A204.1 (cell line): ENCODE measurements at regions not wholly inside any gene's neighbourhood (a gene's known extent, or its start where the extent isn't known, plus 50 kb on each side); places are given as distances from the start of the nearest gene placed in this dataset.
"Not testable (repeated sequence)": the region's sequence is repeated elsewhere in the genome, so short reads cannot be mapped to it uniquely, and the experiment has no call there.

Experiments used
- FAIRE-seq: peaks from 2 replicates; lab custom pipeline; 2012; peaks lifted over from hg19 to GRCh38; lab: Jason Lieb, UNC

DNA sequence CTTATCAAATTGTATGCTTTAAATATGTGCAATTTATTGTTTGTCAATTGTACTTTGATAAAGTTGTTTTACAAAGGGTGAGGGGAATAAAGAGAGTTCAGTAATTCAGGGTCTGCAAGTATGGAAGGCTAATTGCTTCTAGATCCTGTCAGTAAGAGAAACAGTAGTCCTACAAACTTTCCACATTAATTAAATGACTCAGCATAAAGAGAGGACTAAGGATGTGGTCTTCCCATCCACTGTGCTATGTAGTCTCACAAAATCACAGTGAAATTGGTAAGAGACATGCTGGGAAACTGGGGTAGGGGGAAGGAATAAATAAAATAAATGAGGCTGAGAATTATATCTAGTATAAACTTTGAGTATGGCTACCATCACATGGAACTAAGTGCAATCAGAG lies 130.2 kb upstream of the PKP2 start:
- no peak for FAIRE-seq

DNA sequence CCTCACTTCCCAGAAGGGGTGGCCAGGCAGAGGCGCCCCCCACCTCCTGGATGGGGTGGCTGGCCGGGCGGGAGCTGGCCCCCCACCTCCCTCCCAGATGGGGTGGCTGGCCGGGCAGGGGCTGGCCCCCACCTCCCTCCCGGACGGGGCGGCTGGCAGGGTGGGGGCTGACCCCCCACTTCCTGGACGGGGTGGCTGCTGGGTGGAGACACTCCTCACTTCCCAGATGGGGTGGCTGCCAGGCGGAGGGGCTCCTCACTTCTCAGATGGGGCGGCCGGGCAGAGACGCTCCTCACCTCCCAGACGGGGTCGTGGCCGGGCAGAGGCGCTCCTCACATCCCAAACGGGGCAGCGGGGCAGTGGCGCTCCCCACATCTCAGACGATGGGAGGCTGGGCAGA lies 126.1 kb upstream of the PKP2 start:
- FAIRE-seq = not testable (repeated sequence)

DNA sequence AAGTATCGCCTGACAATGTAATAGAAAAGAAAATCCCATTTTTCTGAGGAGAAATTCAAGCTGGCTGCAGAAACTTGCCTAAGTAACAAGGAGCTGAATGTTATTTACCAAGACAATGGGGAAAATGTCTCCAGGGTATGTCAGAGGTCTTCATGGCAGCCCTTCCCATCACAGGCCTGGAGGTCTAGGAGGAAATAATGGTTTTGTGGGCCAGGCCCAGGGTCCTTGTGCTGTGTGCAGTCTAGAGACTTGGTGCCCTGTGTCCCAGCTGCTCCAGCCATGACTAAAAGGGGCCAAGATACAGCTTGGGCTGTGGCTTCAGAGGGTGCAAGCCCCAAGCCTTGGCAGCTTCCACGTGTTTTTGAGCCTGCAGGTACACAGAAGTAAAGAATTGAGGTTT lies 120.5 kb upstream of the PKP2 start:
- not testable (repeated sequence) for FAIRE-seq

DNA sequence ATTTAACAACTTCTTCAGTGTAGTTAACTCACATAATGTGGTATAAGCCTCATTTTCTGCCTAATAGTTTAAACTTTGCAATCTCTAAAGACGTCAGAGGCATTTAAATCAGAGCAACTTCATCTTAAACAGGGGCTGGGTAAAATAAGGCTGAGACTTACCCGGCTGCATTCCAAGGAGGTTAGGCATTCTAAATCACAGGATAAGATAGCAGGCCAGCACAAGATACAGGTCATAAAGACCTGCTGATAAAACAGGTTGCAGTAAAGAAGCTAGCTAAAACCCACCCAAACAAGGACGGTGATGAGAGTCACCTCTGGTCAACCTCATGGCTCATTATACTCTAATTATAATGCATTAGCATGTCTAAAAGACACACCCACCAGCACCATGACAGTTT lies 115.6 kb upstream of the PKP2 start:
- no peak for FAIRE-seq

DNA sequence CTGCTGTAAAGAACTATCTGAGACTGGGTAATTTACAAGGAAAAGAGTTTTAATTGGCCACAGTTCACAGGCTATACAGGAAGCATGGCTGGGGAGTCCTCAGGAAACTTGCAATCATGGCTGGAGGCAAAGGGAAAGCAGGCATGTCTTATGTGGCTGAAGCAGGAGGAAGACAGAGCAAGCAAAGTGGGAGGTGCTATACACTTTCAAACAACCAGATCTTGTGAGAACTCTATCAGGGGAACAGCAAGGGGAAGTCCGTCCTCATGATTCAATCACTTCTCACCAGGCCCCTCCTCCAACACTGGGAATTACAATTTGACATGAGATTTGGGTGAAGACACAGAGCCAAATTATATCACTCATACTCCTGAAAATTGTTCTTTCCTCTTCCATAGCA lies 109.5 kb upstream of the PKP2 start:
- FAIRE-seq = no peak

DNA sequence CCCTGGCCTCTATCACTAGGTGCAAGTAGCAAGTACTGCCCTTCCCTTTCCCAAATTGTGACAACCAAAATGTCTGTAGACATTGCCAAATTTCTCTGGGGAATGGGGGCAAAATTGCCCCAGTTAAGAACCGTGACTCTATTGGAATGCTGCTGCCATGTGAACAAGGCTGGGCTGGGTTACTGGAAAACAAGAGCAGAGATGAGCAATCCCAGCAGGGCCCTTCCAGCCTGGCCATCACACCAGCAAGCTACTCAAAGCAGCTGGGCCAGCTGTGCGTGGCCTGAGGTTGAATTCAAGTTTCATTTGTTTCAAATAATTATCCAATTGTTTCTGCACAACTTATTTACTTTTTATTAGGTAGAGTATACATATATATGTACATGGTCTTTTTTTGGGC lies 103.4 kb upstream of the PKP2 start:
- FAIRE-seq = no peak

DNA sequence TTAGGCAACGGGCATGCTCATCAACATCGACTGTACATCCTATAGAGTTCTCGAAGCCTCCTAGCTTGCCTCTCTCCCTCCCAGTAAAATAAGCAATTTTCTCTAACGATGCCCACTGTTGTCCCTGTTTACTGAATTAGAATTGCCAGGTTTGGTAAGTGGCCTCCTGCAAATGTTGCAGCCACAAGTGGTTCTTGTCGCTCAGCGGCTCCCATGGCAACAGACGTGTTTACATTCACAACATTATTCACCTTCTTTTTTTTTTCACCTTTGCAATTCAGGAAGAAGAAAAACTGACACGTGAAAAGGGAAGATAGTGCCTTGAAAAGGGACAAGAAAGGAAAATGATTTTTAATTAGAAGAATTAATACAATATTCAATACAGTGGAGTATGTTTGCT lies 100.9 kb upstream of the PKP2 start:
- FAIRE-seq = no peak

DNA sequence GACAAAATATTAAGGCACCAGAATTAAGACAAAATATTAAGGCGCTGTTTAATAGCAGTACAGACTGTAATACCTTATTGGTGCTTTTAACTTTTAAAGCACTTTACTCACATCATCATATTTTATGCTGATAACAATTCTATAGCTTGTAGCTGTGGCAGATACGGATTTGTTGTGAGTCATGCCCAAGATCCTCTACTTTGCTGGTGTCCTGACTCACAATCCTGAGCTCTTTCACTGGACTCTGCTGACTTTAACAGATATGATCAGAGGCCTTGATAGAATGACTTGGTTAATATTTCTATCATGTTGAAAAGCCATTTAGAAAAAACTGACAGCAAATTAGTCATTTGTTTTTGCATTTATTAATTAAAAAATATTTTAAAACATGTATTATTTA lies 99.0 kb upstream of the PKP2 start:
- FAIRE-seq = no peak

DNA sequence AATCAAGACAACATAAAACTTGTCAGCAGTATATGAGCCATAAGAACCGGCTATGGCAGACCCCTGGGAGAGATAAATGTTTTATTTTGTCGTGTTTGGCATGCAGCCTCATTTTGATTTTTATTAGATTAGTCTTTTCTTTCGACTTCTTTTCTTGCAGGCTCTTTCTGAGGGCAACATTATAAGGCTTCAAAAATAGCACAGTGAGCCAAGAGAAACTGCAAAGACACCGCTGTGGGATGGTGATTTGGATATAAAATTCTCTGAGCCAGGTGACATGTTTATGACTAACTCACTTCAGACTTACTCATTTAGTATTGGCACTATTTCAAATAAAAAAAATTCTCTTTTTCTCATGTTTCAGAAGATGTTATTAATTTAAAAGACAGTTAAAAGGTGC lies 96.8 kb upstream of the PKP2 start:
- FAIRE-seq = no peak

DNA sequence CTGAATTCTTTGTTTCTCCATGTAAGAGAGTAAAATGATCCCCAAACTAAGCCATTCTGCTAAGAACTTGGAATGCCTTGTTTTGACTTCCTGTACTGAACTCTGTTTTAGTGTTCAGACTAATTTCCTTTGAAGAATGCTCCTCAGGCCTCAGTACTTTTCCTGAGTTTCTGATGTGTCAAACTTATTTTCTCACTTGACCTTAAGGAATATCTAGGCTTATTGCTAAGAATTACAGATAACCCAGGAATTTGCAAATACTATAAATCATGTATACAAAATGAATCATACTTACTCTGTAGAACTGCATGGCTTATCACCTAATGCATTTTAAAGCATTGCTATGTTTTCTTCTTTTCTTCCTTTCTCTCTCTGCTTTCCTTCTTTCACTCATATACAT lies 93.1 kb upstream of the PKP2 start:
- no peak for FAIRE-seq

DNA sequence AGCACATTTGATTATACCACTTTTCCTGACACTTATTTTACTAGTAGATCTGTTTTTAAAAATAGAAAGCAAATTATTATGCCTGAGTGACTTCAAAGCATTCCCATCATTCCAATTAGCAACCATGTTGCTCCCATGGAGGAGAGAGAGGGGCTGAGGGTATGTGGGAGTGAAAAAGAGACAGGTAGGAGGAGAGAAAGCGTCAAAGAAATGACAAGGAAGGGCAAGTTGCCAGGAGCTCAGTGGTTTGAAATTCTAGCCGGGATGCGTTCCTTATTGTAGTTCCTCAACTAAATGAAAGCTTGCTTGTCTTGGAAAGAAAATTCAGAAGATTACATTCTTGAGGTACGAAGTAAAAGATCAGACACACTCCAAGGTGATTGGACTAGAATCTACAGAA lies 92.4 kb upstream of the PKP2 start:
- no peak for FAIRE-seq

DNA sequence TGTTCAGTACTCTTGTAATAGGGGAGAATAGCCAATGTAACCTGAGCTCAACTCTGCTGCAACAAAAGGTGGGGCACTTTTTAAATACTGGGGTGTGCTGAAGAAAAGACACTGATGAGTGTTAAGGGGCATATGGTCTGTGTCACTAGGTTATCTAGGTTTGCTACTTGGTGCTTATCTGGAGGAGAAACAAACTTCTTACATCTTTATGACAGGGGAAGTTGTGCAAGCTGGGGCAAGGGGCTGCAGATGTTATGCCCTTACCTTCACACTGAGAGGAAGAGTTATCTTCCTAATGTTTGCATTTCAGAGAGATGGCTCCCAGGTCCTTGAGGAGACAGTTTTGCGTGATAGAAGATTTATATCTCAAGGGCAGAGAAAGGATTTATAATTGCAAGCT lies 90.9 kb upstream of the PKP2 start:
- FAIRE-seq = no peak

DNA sequence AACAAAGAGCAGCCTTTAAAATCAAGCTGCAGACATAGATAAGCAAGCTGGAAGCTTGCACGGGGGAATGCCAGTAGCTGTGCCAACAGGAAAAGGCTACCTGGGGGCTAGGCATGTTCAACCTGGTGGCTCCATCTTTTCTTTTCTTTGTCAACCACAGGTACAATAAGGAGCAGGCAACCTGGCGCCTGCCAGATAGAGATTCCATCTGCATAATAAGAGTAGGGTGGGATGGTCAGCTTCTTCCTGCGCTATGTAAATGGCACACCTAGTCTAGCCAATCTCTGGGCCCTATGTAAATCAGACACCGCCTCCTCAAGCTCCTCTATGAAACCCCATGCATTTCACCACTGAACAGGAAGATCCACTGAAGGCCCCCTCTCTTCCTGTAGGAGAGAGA lies 87.4 kb upstream of the PKP2 start:
- FAIRE-seq = no peak

DNA sequence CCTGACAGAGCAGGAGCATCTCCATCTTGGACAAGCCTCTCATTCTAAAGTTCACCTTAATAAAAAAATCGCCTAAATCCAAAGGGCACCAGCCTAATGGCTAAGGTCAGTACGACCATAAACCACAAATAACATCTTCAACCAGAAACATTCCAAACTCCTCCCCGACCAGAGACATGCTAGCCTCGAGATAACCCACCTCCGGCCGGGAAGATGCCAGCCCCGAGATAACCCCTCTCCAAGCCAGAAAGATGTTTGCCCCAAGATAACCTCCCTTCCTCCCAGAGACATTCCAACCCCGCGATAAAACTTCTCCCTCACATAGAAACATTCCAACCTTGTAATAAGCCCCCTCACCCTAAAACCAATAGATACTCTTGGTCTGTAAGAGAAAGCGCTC lies 86.8 kb upstream of the PKP2 start:
- no peak for FAIRE-seq

DNA sequence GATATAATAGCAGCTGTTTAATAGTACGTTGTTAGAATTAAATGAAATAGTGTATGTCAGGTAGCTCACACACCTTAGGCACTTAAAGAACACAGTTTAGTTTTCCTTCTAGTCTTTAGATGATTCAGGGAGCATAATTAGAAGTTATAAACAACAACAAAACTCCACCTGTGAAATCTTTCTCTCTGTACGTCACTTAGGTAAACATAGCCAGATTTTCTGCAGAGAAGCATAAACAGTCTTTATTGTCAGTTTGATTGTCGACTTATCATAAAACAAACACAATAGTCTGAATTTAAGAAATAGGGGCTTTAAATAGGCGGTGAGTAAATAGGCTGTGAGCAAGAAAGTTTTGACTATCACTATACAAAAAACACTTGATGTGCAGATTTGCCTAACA lies 84.6 kb upstream of the PKP2 start:
- no peak for FAIRE-seq

DNA sequence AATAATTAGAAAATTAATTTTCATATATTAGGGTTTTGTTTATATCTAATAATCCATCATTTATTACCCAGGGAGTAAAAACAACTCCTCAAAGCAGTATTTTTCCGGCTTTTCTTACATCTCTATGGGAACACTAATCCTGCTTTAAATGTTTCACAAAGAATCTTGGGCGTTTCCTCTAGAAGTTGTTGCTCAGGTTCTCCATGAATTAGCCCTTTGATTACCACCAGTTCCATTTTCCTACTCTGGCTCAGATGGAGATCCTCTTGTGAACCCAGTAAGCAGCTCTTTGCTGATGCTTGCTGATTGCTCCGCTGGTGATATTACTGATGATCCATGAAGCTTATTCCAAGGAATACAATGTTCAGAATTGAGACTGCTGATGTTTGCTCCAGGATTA lies 78.5 kb upstream of the PKP2 start:
- no peak for FAIRE-seq

DNA sequence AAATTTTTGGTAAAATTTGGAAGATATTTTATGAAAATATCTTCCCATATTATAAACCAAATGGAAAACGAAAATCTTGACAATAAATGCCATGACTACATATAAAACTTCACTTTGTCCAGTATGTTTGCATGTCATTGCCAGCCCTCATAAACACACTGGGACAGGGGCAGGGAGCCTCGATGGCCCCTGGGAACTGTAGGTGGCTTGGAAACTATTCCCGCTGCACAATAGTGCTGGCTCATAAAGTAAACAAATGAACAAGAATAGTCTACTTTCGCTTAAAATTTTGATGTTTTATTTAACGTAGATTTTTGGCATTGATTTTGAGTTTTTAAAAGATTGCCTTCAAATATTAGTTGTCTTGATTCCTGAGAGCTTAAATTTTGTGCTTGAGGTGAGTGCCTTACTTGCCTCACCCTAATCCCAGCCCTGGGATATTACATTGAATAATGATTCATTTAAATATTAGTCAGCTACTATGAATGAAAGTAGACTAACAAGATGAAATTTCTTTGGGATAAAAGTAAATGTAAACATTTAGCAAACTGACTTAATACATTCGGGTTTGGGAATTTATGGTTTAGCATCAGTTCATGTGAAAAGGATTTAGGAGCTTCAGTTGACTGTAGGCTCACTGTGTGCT lies 74.0 kb upstream of the PKP2 start:
- no peak for FAIRE-seq

DNA sequence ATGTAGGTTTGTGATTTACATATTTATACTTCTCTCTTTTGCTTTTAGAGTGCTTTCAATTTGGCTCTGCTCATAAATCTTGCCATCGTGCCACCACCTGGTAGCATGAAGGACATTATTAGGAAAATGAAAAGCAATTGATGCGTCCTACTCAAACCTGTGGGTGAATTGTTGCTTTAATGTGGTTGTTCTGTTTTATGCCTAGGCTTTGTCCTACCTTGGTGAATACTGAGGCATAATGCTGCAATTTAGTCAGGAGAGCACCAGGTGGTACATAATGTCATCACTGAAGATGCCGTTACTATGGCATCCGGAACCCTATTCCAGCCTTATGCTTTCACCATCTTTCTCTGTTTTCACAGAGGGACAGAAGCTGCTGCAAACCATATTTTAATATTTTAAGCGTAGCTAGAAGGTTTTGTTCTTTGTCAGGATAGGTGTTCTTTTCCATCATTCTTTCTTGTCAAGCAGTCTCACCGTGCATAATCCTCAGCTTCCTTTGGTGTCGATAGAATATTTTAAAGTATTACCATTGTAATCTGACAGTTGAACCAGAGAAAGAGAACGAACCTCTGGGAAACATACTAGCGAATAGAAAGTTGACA lies 68.5 kb upstream of the PKP2 start:
- no peak for FAIRE-seq

DNA sequence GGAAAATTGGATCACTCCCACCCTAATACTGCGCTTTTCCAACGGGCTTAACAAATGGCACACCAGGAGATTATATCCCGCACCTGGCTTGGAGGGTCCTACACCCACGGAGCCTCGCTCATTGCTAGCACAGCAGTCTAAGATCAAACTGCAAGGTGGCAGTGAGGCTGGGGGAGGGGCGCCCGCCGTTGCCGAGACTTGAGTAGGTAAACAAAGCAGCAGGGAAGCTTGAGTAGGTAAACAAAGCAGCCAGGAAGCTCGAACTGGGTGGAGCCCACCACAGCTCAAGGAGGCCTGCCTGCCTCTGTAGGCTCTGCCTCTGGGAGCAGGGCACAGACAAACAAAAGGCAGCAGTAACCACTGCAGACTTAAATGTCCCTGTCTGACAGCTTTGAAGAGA lies 59.8 kb upstream of the PKP2 start:
- FAIRE-seq = not testable (repeated sequence)

DNA sequence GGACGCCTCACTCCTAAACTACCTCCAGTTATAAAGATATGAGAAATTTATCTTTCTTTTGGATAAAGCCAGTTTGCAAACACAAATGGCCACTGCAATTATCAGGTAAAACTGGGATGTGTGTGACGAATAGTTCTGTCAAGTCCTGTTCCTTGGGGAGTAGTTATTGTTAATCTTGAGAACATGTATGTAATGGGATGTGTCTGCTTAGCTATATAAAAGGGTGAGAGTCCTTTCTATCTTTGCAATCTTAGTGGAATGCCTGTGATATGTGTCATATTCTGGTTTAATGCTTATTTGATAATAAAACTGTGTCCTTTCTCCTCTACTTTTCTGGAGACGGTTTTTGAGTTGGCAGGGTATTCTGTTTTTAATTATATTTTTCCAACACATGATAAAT lies 56.1 kb upstream of the PKP2 start:
- FAIRE-seq = no peak

DNA sequence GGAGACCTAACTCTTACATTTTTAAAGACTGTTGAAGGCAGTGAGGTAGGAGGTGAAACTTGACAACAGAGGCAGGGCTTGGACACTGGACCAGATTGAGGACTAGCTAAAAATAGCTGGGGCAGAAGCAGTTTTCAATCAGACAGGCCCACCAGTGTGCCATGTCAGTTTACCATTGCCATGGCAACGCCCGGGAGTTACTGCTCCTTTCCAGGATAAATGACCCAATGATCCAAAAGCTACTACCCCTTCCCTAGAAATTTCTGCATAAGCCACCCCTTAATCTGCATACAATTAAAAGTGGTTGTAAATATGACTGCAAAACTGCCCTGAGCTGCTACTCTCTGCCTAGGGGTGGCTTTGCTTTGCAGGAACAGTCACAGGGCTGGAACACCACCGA lies 53.2 kb upstream of the PKP2 start:
- FAIRE-seq = no peak

DNA sequence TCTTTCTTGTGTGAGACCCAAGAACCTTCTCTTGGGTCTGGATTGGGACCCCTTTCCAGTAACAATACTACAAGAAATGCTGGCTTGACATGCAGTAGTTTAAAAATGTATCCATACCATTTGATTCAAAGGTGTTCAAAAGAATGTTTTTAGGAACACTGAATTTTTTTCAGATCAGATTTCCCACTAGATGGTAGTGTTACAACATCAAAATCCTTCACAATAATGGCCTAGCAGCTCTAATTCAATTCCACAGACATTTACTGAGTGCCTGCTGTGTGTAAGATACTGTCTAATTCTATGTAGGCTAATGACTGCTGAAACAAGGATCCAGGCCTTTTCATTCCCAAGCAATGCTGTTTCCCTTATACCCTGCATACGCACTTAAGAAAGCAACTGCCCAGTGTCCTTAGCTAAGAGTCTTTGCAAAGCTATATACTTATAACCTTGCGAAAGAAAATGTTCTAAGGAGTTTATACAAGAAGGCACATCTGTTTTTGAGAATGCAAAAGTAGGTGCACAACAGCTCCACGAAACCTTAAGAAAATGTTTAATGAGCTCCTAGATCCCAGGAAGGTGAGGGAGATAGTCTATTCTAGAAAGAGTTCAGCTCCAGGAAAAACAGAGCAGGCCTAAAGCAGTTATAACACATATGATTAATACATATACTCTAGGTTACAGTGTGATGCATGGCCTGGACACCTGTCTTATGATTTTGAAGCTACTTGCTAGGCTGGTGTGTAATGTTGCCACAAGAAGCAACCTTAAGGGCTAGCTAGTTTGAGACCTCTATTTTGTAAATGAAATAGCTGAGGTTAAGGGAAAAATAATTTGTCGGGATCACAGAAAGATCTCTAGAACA lies 50.9 kb upstream of the PKP2 start:
- peak; percentile 59 for FAIRE-seq

DNA sequence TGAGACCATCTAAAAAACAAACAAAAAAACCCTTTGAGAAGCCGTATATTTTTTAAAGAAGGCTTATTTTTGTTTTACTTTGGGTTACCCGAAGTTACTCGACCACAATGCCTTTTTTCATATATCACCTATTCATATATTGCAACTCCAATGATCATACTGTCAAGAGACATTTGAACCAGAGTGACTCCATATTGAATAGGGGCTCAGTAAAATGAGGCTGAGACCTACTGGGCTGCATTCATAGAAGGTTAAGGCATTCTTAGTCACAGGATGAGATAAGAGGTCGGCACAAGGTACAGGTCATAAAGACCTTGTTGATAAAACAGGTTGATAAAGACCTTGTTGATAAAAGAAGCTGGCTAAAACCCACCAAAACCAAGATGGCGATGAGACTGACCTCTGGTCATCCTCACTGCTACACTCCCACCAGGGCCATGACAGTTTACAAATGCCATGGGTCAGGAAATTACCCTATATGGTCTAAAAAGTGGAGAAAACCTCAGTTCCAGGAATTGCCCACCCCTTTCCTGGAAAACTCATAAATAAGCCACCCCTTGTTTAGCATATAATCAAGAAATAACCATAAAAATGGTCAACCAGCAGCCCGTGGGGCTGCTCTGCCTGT lies 50.0 kb upstream of the PKP2 start:
- no peak for FAIRE-seq
